ENCODE measurements at regions not wholly inside any gene's neighbourhood (a gene's known extent, or its start where the extent isn't known, plus 50 kb on each side); places are given as distances from the start of the nearest gene placed in this dataset.

- DNase-seq = no peak
Observed at GRCh38 chr14:98555440-98555839, 716.6 kb downstream of the BCL11B start.

GRCh38 chr14:98564006-98564405, 708.0 kb downstream of the BCL11B start:
- no peak for DNase-seq

DNA sequence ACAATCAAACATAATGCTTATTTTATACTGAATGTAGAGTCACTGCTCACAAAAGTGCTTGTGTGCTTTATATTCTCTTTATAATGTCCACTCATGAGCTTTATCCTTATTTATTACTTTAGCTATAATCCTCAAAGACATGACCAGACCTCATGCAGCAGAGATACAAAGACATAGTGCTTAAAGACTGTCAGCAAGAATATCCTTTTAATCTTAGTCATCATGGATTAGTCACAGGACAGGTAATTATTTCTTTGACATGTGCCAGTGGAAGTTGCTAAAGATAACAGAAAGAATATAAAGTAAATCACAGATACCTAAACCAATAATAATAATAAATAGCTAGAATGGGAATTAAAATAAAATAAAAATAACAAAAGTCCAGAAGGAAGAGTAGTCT, 707.5 kb downstream of the BCL11B start:
- no peak for DNase-seq

GRCh38 chr14:98571104-98571503, 700.9 kb downstream of the BCL11B start:
- DNase-seq = no peak

- DNase-seq = no peak
Observed at GRCh38 chr14:98573082-98573481, 698.9 kb downstream of the BCL11B start.

DNA sequence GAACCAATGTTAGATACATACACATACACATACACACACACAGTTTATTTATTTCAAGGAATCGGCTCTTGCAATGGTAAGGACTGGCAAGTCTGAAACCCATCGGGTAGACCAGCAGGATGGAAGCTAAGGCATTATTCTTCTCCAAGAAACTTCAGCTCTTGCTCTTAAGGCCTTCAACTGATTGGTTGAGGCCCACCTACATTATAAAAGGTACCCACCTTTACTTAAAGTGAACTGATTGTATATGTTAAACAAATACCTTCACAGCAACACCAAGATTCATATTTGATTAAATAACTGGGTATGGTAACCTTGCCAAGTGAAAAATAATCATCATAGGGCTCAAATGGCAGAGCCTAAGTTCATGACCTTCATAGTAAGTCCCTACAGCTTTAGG, 695.5 kb downstream of the BCL11B start:
- DNase-seq = no peak

DNA sequence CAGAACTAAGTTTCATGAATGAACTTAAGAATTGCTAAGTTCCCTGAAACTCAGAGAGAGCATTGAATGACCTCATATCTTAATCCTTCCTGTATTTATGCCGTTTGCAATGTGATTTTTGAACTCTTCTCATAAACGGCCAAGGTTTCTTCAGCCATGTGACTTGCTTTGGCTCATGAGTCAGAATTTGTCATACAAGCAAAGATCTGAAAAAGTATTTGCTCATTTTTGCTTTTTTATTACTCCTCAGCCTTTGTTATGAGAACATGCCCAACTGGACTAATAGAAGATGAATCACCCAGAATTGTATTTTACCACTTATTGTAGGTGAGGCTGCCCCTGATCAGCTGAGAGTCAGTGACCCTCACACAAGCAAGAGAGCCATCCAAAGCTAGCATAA, 693.8 kb downstream of the BCL11B start:
- no peak for DNase-seq

GRCh38 chr14:98579140-98579539, 692.9 kb downstream of the BCL11B start:
- DNase-seq = no peak

DNA sequence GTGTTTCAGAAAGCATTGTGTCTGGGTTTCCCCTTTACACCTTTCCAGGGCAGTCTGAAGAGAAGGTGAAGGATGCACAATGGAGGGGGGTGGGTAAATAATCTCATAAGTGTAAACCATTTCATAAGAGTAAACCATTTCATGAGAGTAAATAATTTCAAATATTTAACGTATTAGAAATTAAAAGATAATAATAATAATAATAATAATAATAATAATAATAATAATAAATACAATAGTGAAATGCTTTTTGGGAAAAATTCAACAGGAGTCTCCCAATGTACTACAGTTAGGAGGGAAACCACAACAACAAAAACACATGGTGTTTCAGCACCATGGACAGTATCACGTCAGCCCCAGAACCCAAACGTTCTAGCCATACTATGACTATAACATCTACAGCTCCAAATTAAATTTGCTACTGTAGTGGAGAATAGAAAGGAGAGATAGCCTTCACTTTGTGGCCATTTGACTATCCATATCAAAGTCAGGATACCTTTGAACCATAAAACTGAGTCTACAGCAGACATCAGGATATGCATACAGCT, 691.8 kb downstream of the BCL11B start:
- DNase-seq = no peak

DNA sequence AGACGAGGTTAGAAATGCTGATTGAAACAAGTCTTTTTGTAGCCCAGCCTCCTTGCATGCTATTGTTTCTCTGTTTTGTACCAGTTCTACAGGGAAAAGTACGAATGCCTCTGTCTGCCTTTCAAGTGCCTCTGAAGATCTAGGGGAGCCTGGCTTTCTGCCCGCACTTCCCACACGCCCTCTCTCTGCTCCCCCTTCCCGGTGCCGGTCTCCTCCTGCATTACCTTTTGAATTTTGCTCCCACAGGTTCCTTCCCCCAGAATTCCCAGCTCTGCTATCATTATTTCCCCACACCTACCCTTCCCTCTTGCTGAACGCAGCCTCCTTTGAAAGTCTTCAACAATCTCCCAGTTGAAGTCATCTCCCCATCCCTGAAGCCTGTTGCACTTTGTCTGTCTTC, 689.7 kb downstream of the BCL11B start:
- no peak for DNase-seq

DNA sequence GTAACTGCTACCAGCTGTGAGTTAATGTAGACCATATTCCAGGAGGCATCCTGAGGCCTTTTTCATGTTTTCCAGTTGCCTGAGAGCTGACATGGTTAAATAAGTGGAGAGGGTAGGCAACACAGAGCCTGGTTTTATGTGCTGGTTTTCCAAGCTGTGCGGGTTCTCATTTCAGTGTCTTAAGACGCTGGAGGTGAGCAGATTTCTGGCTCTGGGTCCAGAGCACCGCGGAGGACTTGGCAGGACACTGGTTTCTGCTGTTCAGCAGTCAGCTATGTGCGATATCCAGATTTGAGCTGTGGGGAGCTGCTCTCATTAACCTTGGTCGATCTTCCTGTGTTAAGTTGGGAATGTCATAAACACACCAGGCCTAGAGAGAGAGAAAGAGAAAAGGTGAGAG, 680.8 kb downstream of the BCL11B start:
- DNase-seq = no peak

- DNase-seq = no peak
Observed at GRCh38 chr14:98592611-98593170, 679.3 kb downstream of the BCL11B start.

- DNase-seq = no peak
Observed at GRCh38 chr14:98593361-98593761, 678.6 kb downstream of the BCL11B start.

GRCh38 chr14:98594156-98594555, 677.8 kb downstream of the BCL11B start:
- no peak for DNase-seq

DNA sequence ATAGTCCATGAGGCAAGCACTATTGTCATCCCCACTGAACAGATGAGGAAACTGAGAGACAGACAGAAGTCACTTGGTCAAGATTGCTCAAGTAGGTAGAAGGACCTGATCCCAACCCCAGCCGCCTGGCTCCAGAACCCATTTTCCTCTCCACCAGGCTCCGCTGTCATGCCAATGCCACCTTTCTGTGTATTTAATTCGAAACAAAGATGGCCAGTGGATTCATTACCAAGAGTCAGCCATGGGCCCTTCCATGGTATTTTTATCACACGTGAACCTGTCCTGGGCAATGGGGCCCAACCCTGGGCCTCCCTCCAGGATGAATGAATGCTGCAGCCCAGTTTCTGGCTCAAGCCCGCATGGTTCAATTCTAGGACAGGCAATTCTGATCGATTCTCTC, 673.4 kb downstream of the BCL11B start:
- no peak for DNase-seq

GRCh38 chr14:98599082-98599481, 672.9 kb downstream of the BCL11B start:
- no peak for DNase-seq

DNA sequence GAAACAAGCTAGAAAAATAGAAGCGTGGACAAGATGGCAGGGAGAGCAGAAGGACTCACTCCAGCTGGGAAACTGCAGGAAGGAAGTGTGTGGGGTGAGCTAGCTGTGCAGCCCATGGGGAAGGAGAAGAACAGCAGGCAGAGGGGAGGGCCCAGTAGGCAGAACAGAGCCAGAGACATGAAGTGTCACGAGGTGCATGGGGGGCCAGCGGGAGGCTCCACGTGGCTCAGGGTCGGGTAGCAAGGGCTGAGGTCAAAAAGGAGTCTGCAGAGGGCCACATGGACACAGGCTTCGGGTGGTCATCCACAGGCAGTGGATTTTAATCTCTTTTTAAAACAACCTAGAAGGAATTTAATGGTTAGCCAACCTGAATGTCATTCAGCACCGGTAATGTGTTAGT, 669.0 kb downstream of the BCL11B start:
- no peak for DNase-seq

- no peak for DNase-seq
Observed at GRCh38 chr14:98605043-98605442, 667.0 kb downstream of the BCL11B start.

DNA sequence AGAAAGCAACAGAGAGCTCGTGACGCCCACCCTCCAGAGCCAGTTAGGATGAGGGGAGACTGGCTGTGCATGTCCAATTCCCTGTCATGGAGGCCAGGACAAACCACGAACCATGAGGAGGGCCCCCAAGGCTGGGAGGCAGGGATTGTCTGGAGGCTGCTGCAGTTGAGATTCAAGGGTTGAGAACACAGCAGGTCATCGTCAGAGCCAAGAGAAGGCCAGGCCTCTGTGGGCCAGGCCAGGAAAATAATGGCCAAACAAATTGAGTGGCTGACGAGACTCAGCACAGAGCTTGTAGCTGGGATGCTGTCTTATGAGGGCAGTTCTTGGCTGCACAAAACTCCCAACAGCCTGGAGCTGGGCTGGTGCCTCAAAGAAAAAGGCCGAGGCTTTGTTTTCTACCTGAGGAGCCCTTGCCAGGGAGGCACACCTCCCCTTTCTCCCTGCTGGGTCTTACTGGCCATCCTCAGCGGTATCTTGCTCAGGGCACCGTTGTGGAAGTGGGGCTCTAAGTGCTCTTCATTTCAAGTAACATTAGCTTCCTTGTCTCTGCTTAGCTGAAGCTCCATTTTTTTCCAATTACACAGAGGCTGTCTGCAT, 665.9 kb downstream of the BCL11B start:
- no peak for DNase-seq

DNA sequence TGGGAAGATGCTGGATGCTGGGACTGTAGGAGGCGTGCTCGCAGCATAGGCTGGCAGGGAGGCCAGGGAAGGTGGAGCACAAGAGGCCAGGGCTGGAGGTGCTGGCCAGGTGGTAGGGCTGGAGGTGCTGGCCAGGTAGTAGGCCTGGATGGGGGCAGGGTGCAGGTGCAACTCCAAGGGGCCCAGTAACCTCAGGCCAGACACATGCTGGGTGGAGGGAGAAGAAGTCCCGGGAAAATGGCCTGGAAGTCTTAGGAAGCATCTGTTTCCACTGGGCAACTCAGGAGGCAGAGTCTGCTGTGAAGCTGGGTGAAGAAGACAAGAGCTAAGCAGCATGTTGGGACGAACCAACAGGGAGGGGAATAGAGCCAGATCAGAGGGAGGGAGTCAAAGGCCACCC, 665.2 kb downstream of the BCL11B start:
- no peak for DNase-seq

DNA sequence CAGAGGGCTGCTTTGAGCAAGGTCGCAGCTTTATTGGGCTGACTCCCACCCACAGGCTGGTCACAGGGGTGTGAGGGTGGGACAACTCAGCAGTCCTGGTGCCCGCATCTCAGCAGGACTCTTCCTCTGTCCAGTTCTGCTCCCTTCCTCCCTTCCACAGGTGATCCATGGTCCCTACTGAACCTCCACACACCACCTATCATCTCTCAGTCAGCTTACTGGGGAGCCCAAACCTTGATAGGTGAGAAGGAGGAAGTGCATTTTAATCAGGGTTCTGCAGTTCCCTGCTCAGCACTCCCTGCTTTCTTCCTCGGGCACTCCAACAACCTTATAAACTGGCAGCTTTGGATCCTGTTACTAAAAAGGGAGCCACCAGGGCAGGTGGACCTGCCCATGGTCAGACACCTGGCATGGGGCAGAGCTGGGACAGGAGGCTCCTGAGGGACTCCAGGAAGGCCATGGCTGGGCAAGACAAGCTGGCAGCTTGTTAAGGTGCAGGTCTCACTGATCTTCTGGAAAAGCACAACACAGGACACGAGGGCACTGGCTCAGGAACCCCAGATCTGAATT, 664.6 kb downstream of the BCL11B start:
- DNase-seq = no peak

DNA sequence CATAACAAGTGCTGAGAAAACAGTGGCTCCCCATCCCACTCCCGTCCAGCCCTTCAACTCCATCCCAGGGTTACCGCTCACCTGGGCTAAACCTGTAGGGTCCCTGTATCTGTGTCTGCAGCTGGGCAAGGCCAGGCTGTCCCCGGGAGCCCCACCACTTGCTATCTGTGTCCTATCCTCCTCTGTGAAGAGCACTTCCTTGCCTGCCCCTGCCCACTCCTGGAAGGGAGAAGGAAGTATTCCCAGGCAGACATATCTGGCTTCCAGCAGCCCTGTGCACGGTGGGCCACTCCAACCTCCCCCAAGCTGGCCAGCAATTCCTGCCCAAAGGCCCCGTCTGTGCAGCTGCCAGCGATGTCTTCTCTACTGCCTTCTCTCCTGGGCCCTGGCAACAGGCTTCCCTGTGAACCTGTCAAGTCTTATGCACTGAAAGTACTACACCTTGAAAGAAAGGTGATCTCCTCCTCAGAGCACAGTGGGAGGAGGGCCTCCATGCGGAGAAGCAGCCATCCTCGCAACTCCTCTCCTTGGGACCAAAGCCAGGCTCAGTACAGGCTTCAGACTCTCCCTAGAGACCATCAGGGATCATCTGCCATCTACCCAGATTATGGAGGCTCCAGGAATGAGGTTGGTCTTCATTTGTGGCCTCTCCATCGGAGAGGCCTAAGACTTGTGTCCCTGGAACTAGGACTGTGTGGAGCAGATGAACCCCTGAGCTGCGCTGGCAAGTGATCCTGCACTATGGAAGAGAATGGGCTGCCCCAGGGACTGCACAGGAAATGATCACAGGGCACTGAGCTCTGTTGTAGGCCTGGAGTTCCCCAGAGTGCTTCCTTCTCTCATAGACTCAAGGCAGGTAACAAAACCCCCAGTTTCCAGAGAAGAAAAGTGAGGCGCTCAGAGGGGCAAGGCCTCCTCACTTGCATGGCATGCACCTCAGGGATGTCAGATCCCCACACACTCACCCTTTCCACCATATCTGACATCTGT, 663.6 kb downstream of the BCL11B start:
- no peak for DNase-seq

- DNase-seq = no peak
Observed at GRCh38 chr14:98612434-98613200, 659.4 kb downstream of the BCL11B start.

Data from HCEC 1CT (cell line).